Uterus (tissue), 2 donors: ENCODE measurements at regions not wholly inside any gene's neighbourhood (a gene's known extent, or its start where the extent isn't known, plus 50 kb on each side); places are given as distances from the start of the nearest gene placed in this dataset.

Experiments used
- CTCF ChIP-seq, 4 experiments: fragments of 200-600 bp in 2 of 4; fragments of 450-650 bp in 2 of 4; sonication (generic) in 2 of 4; IDR thresholded peaks; one replicate each; pipeline ENCODE4 v1.5.1; 2016 to 2019; ENCODE audit warnings: antibody characterized with exemption in 4 of 4, mild to moderate bottlenecking in 2 of 4, moderate library complexity in 1 of 4
- POLR2A ChIP-seq, 2 donors: fragments of 450-650 bp; IDR thresholded peaks; one replicate each; pipeline ENCODE4 v1.6.1; 2016; ENCODE audit warnings: antibody characterized with exemption in 2 of 2, mild to moderate bottlenecking in 1 of 2, moderate library complexity in 1 of 2

- TF ChIP-seq CTCF (IDR thresholded peaks at IDR 0.05) = no peak
- no peak for TF ChIP-seq POLR2A (IDR thresholded peaks at IDR 0.05)
These were observed 63.8 kb upstream of the PRRC2C start for GRCh38 chr1:171421413-171422020.
